H7 (cell line): ENCODE measurements at regions not wholly inside any gene's neighbourhood (a gene's known extent, or its start where the extent isn't known, plus 50 kb on each side); places are given as distances from the start of the nearest gene placed in this dataset.
"Not testable (repeated sequence)": the region's sequence is repeated elsewhere in the genome, so short reads cannot be mapped to it uniquely, and the experiment has no call there.

Experiments
- DNase-seq: peaks from one replicate; pipeline ENCODE4 v3.0.0; 2012
- H3K27me3 ChIP-seq: 2 replicates; pipeline ENCODE4 v1.6.0; 2011; ENCODE audit warnings: mild to moderate bottlenecking, low read length; ENCODE audit not compliant: control insufficient read depth, insufficient read depth
- H3K36me3 ChIP-seq: replicated peaks from 2 replicates; pipeline ENCODE4 v1.5.1; 2011; ENCODE audit warnings: low read length; ENCODE audit not compliant: control insufficient read depth, insufficient read depth
- H3K4me3 ChIP-seq: 2 replicates; pipeline ENCODE4 v1.5.1; 2011; ENCODE audit warnings: low read depth, mild to moderate bottlenecking, control low read depth, low read length, moderate library complexity; ENCODE audit not compliant: insufficient read depth

DNA sequence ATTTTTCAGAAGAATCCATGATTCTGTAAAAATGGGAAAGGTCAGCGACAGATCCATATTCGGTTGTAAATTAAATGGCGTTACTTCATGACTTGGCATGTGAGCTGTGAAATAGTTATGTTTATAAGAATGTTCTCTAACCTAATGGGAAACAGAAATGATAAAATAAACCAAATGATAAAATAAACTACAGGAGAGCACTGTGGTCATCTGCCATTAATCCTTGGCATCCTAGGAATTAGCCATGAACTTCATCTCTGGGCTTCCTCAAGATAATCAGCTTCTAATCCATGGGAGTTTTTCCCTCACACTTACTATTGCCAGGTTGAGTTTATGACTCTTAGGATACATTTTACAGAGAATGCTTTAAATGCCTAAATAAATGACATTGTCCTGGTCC lies 94.6 kb upstream of the SLC30A5 start:
- DNase-seq = no peak
- H3K36me3 ChIP-seq = no peaks in the 10 kb centered on the region
- no peak overlapping the region for H3K4me3 ChIP-seq
- no peaks in the 10 kb centered on the region for H3K27me3 ChIP-seq

DNA sequence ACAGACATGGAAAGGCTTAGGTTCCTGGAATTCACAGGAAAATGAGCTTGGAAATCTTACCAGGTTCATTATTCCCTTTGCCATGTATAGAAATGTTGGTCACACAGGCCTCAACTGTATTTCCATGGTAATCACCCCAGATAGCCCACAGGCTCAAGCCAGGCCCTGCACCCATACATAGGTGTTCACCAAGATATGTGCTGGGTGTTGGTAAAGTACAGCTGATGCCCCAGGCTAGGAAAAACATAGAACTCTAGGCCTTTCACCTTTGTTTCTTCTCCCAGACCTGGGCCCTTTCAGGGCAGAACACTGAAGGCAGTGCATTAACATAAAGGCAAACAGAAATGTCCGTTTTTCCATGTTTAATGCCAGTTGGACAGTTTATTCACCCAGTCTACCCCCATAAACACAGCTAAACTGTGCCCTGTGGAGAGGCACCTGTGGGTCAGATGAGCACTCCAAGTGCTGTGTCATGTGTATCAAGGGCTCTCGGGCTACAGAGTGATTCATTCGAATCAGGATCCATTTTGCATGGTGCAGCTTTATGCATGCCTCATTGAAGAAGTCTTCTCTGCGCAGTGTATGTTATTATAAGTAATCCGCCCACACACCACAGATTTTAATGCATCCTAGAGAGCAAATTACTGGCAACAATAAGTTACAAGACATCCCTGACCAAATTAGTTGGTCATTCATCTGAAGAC lies 93.4 kb upstream of the SLC30A5 start:
- no peak overlapping the region for H3K4me3 ChIP-seq
- DNase-seq = no peak
- H3K27me3 ChIP-seq = no peaks in the 10 kb centered on the region
- no peaks in the 10 kb centered on the region for H3K36me3 ChIP-seq

DNA sequence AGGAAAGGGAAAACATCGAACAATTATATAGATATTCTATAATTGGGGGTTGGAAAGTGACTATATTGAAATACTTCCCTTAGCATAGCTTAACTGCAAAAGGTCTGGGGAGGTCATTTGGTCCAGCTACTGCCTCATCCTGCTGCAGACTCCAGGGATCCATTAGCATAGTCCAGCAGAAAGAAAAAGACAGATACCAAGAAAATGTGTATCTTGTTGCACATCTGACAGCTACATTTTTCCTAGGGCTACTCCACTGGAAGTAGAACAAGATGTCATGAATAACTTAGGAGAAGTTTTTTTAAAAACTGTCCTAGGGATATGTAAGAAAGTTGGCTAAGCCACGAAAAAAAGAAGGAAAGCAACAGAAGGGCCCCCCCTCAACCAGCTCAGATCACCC lies 92.9 kb upstream of the SLC30A5 start:
- no peak for DNase-seq
- Histone ChIP-seq H3K36me3 (no peaks in the 10 kb centered on the region), H3K4me3 (no peak overlapping the region), H3K27me3 (no peaks in the 10 kb centered on the region)

DNA sequence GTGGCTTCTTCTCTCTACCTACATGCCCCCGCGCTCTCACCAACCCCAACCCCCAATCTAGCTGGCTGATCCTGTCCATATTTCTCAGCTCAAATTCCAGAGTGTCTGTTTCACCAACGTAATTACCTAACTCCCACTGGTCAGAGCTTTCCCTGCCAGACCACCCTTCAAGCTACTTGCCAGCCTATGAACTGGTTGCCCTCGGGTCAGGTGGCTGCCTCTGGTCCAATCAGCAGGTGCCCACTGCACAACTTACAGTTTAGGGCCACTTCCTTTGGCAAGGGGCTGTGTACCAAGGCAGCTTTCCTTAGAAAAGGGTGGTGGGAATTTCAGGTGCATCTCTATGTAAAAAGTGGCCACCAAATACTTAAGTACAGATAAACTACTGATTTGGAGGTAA lies 92.2 kb upstream of the SLC30A5 start:
- DNase-seq = no peak
- no peak overlapping the region for H3K4me3 ChIP-seq
- no peaks in the 10 kb centered on the region for H3K36me3 ChIP-seq
- no peaks in the 10 kb centered on the region for H3K27me3 ChIP-seq

DNA sequence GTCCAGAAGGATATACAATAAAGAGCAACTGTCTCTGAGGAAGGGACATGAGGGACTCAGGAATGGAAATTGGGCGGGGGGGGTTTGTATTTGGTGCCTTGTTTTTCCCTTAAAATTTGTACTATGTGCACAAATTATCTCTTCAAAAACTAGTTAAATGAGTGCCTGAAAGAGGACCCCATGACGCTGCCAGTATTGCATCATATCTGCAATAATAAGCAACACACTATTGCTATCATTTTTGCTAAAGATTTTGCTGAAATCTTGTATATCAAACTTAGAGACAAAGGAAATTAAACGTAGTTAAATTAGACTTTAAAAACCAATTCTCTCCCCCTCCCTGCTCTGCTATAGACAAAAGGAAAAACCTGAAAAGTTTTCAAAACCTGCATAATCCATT lies 89.7 kb upstream of the SLC30A5 start:
- Histone ChIP-seq H3K27me3 (no peaks in the 10 kb centered on the region), H3K36me3 (no peaks in the 10 kb centered on the region), H3K4me3 (no peak overlapping the region)
- DNase-seq = no peak

DNA sequence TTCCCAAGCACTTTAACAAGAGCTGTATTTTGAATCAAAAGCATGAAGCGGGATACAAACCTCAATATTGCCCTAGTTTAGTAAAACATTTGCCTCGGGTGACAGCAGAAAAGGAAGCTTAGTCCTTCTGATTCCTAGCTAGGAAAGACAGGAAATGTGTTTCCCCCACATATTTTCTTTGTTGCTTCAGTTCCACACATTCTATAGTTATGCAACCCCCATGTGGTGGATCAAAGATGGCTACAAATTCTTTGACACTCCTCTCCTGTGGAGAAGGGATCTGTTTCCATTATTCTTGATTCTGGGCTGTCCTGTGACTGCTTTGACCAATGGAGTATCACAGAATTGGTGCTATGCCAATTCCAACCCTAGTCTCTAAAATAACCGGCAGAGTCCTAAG lies 89.1 kb upstream of the SLC30A5 start:
- Histone ChIP-seq H3K36me3 (no peaks in the 10 kb centered on the region), H3K27me3 (no peaks in the 10 kb centered on the region), H3K4me3 (no peak overlapping the region)
- no peak for DNase-seq

DNA sequence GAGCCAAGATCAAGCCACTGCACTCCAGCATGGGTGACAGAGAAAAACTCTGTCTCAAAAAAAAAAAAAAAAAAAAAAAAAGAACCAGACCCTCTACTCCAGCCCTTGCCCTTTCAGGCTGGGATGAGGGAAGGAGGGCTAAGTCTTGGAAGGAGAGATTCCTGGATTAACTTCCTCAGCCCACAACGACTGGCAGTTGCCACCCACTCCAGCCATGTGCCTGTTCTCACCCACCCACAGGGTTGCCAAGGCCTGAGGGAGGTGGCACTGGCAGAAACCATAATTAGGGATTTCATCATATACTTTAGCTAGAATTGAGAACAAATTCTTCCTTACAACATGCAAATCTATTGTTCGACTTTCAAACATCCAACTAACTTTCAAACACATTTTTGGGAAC lies 87.8 kb upstream of the SLC30A5 start:
- no peaks in the 10 kb centered on the region for H3K27me3 ChIP-seq
- H3K36me3 ChIP-seq = no peaks in the 10 kb centered on the region
- no peak for DNase-seq

DNA sequence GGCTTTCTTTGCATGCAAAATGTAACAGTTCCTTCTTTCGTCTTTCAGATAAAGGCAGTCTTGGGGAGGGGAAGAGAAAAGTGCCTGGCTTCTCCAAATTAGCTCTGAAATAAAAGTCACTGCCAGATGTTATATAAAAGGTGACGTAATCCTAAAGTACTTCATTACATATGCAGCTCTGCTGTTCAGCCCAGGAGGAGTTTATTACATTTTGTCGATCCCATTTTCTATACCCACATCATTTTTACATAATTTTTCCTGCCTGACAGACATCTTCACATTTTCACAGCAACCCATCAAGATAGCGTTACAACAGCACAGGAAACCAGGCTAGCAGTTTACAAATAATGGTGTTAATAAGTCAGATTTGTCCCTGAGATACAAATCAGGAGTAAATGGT lies 86.7 kb upstream of the SLC30A5 start:
- no peaks in the 10 kb centered on the region for H3K27me3 ChIP-seq
- H3K4me3 ChIP-seq = no peak overlapping the region
- no peaks in the 10 kb centered on the region for H3K36me3 ChIP-seq
- no peak for DNase-seq

More for the DNA sequence above, 87.8 kb upstream of the SLC30A5 start:
- no peak overlapping the region for H3K4me3 ChIP-seq

DNA sequence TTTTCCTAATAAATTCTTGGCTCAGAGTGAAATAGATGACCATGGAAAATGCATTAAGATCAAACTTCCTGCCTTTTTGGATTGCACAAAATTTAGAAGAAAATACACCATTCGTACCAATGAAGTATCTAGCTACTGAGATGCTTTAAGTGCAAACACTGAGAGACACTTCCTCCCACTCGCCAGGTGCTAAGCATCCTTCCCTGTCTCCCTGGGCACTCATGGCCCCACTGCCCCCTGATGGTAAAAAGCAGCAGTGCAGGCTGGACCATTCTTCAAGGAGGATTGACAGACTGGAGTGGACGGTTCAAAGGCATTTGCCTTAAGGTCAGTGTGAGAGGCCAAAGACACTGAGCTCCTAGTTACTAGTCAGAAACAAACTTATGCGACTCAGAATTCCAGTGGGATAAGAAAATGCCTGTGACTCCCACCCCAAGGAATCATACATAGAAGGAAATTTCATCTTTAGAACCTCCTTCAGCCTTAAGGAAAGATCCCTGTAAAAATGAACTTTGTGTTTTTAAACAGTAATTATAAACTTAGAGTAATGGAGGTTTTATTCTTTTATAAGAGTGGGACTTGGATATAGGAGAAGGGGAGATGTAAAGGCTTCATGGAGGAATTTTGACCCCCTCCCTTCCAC lies 86.0 kb upstream of the SLC30A5 start:
- DNase-seq = peak; percentile 66
- no peak overlapping the region for H3K4me3 ChIP-seq
- H3K36me3 ChIP-seq = no peaks in the 10 kb centered on the region
- H3K27me3 ChIP-seq = no peaks in the 10 kb centered on the region

DNA sequence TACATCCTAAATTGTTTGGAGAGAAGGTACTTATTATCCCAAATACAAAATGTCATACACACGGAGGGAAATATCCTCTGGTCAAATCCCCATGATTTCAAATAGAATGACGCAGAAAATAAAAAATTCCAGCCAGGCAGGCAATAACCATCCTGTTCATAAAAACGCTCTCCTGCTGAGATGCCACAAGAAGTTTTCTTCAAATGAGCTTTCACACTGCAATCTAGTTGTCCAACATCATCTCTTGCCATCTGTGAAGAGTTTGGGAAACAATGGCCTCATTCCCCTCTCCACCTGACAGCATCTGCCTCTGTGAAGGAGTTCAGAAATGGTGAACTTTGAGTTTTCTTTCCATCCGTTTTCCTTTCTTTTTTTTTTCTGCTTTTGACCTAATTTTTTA lies 83.3 kb upstream of the SLC30A5 start:
- no peaks in the 10 kb centered on the region for H3K36me3 ChIP-seq
- H3K27me3 ChIP-seq = no peaks in the 10 kb centered on the region
- no peak overlapping the region for H3K4me3 ChIP-seq
- DNase-seq = no peak

DNA sequence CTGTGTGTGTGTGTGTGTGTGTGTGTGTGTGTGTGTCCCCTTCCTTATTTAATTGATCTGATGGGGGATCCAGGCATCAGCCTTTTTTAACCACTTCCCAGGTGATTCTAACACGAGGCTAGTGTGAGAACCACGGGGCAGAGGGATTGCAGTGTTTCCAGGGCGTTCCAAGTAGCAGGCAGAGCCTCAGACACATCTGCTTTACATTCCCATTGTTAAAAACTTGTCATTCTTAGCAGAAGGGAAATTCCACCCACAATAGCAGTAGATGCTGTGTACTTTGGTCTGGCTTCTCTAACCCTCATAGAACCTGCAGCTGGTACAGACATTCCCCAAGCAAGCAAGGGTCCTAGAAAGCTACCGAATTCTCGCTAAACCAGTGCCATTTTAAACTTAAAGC lies 81.9 kb upstream of the SLC30A5 start:
- Histone ChIP-seq H3K27me3 (no peaks in the 10 kb centered on the region), H3K36me3 (no peaks in the 10 kb centered on the region), H3K4me3 (no peak overlapping the region)

DNA sequence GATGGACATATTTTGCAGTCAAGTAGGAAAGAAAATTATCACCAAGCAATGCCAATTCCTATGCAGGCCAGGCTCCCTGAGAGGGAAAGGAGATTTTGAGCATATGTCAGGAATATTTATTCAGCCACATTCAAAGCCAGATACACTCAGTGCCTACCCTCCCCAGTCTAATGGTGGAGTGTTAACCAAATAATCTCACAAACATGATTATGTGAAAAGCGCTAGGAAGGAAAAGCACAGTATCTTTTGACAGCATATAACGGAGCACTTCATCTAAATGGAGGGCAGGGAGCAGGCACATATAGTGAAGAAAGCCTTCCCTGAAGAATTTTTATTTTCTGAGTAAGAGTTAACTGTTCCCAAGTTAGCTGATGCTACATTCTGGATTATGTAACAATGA lies 80.3 kb upstream of the SLC30A5 start:
- H3K36me3 ChIP-seq = no peaks in the 10 kb centered on the region
- H3K27me3 ChIP-seq = no peaks in the 10 kb centered on the region
- no peak for DNase-seq
- H3K4me3 ChIP-seq = no peak overlapping the region

More for the DNA sequence above, 81.9 kb upstream of the SLC30A5 start:
- no peak for DNase-seq

DNA sequence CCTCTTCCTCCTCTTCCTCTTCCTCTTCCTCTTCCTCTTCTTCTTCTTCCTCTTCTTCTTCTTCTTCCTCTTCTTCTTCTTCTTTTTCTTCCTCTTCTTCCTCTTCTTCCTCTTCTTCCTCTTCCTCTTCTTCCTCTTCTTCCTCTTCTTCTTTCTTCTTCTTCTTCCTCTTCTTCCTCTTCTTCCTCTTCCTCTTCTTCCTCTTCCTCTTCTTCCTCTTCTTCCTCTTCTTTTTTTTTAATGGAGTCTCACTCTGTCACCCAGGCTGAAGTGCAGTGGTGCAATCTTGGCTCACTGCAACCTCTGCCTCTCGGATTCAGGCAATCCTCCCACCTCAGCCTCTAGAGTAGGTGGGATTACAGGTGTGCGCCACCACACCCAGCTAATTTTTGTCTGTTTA lies 79.8 kb upstream of the SLC30A5 start:
- H3K27me3 ChIP-seq, DNase-seq, H3K4me3 ChIP-seq, H3K36me3 ChIP-seq: not testable (repeated sequence)

DNA sequence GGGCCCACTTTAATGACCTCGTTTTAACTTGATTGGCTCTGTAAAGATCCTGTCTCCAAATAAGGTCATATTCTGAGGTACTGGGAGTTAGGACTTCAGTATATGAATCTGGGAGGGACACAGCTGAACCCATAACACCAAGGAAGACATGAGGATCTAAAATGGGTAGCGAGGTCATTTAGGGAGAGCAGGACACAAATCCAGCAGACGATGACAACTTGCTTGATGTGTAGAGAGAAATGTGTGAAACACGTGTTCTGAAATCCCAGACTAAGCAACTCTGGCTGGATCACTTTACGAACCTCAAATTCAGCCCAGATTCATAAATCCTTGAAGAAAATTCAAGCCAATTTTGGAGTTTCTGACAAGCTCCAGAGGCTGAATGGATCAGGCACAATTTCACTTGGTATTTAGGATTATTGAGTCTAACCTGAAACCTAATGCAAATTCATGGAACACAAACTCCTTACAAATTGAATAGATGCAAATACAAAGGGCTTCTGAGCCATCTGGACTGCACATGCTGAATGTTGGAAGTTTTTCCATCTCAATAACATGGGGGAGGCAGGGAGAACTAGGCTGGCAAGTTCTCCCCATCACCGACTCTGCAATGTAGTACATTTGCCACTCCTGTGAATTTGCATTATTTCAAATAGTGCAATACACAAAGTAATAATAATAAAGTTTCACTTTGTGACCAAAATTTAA lies 74.0 kb upstream of the SLC30A5 start:
- Histone ChIP-seq H3K36me3 (no peaks in the 10 kb centered on the region), H3K4me3 (no peak overlapping the region), H3K27me3 (no peaks in the 10 kb centered on the region)
- no peak for DNase-seq

DNA sequence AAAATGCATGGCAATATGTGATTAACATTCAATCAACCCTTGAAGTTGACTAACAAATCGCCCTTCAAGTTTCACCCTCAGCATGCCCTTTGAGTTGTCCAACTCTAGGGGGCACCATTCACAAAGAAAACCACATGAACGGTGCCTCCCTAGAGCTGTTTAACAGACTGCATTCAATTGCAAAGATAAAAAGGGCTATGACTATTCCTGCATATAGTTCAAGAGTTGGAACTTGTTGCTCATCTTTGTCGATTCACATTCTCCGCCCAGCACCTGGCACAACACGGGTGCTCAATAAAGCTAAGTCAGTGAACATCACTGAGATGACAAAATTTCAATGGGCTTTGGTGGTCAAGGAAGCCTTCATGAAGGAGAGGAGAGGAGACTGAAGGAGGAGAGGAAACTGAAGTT lies 69.6 kb upstream of the SLC30A5 start:
- H3K4me3 ChIP-seq = no peak overlapping the region
- DNase-seq = peak; percentile 70
- H3K36me3 ChIP-seq = no peaks in the 10 kb centered on the region
- no peaks in the 10 kb centered on the region for H3K27me3 ChIP-seq
